ENCODE measurements at regions not wholly inside any gene's neighbourhood (a gene's known extent, or its start where the extent isn't known, plus 50 kb on each side); places are given as distances from the start of the nearest gene placed in this dataset.

- no peak for TF ChIP-seq CTCF (IDR thresholded peaks at IDR 0.05; ENCODE audit: insufficient read depth, low read depth, low read length)
- no peak for TF ChIP-seq EZH2 (IDR thresholded peaks at IDR 0.05; ENCODE audit: insufficient read depth, low read length)
Measured at GRCh38 chr16:35405526-35405925, 1946.1 kb downstream of the TP53TG3F start.

Measured in astrocyte (in vitro differentiated cells and primary cell).